ENCODE measurements at regions not wholly inside any gene's neighbourhood (a gene's known extent, or its start where the extent isn't known, plus 50 kb on each side); places are given as distances from the start of the nearest gene placed in this dataset.

GRCh38 chr16:79809376-79809775 is 208.8 kb upstream of the MAF start:
- DNase-seq = no peak

GRCh38 chr16:79808731-79809130 is 208.2 kb upstream of the MAF start:
- DNase-seq = no peak

GRCh38 chr16:79806757-79807156 is 206.2 kb upstream of the MAF start:
- no peak for DNase-seq

DNA sequence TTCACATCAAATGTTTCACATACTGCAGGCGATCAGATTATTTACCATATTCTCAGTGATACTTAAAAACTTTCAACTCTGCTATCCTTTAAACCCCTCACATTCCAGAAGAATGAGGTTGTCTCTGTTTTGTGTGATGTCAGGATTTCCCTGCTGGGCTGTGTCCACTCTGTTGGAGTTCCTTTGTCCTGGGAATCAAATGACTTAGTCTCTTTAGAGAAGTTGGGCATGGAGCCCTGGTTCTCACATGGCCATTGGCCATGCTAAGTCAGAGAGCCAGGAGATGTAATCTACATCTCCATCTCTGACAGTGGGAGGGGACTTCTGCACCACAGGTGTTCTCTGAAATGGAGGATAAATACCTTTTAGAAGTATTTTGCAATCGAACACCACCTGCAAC is 205.1 kb upstream of the MAF start:
- DNase-seq = no peak

GRCh38 chr16:79801646-79802045 is 201.1 kb upstream of the MAF start:
- DNase-seq = no peak

DNA sequence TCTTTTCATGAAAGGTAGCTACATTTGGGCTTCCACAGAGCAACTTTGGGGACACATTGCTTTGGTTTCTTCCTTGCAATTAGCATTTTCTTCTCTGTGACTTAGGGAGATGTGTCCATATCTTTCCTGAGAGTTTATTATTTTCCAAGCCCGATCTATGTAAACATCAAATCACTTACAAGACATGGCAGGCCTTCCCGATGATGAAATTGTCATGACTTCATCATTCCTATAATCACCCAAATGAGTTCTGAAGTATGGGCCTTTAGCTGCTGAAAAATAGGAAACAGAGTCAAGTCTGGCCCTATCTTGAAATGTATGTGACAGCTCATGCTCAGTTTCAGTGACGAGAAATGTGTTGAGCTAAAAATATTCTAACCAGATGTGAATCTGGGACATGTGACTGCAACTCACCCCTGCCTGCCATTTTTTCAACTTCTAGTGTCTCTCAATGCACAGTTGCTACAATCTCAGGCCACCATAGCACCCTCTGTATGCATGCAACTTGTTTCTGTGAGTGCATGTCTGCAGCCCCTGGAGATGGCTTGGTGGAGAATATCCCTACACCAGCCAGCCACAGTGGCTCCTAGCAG is 199.6 kb upstream of the MAF start:
- DNase-seq = no peak

GRCh38 chr16:79798416-79799053 is 198.0 kb upstream of the MAF start:
- no peak for DNase-seq

DNA sequence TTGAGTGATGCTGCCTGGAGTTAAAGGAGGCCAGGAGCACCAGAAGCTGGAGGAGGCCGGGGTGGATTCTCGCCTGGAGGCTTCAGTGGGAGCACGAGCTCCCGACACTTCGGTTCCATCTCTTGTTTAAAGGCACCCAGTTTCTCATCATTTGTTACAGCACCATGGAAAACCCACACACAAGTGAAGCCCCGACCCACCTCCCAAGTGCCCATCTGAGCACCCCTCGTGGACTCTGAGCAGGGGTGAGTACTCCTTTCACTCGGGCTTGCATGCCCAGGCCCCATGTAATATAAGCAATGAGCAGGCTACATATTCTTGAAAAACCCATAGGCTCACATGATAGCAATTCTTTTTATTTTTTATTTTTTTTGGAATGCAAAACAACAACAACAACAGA is 196.9 kb upstream of the MAF start:
- DNase-seq = no peak

DNA sequence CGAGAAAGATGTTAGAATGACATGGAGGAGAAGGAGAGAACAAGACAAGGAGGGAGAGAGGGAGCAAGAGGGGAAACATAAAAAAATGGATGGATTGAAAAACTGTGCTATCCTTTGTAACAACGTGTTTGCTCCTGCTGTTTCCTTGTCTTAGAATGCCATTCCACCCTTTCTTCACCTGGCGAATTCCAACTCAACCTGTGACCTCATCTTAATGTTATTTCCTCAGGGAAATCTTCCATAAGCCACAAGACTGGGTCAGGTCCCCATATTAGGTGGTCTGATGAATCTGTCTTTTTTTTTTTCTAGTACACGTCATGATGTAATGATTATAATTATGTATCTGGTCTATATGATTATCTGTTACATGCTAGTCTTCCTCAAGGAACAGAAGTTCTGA is 195.0 kb upstream of the MAF start:
- no peak for DNase-seq

GRCh38 chr16:79794941-79795340 is 194.4 kb upstream of the MAF start:
- DNase-seq = no peak

- no peak for DNase-seq
Observed at GRCh38 chr16:79792664-79793351, 192.3 kb upstream of the MAF start.

GRCh38 chr16:79792076-79792475 is 191.5 kb upstream of the MAF start:
- DNase-seq = no peak

DNA sequence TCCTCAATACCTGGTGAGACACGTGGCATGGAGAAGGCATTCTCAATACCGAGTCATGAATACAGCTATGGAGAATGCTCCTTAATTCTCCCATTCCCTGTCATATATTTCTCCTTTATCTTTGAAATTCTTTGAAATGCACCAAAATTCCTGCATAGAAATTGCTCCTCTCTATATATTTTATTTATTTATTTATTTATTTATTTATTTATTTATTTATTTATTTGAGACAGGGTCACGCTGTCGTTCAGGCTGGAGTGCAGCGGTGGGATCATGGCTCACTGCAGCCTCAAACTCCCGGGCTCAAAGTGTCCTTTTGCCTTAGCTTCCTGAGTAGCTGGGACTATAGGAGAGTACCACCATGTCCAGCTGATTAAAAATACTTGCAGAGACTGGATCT is 190.3 kb upstream of the MAF start:
- DNase-seq = no peak

DNA sequence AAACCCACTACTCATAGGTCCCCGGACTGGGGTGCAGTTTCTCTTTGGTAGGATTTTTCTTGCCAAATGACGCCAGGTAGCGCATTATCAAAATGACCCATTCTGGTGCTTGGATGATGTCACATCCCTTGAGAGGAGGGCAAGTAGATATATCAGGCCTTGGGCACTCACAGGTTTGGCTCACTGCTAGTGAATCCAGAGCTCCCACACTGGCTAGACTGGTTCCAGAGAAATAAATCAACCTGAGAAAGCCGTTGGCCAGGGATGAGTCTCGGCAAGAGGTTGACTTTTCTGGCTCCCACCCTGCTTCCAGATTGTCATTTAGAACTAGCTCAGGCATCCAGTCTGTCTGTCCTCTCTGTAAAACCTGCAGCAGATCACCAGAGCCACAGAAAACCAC is 188.4 kb upstream of the MAF start:
- no peak for DNase-seq

GRCh38 chr16:79786389-79786788 is 185.9 kb upstream of the MAF start:
- DNase-seq = no peak

DNA sequence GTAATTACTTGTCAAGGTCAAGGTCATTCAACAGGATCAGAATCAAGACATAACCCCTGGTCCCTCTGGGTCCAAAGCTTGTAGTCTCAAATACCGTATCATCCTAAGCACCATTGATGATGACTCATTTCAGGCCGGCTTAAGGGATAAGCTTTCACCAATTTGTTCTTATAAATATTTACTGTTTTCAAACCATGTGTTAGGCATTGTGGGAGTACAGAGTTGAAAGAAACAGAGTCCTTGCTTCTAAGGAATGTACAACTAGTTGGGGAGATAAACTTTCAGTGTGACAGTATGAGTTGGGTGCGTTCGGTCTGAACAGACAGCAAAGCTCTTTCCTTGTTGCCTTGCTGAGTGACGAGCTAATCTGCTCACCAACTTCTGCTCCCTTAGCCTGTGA is 183.5 kb upstream of the MAF start:
- DNase-seq = no peak

DNA sequence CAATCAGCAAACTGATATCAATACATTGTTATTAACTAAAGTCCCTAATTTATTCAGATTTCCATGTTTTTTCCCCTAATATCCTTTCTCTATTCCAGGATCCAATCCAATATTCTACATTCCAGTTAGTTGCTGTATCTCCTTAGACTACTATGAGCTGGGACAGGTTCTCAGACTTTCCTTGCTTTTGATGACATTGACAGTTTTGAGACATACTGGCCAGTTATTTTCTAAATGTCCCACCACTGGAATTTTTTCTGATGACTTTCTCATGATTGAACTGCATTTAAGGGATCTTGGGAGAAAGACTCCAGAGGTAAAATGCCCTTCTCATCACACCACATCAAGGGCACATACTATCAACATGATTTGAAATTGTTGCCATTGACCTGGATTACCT is 177.1 kb upstream of the MAF start:
- no peak for DNase-seq

GRCh38 chr16:79776243-79776847 is 175.8 kb upstream of the MAF start:
- no peak for DNase-seq

DNA sequence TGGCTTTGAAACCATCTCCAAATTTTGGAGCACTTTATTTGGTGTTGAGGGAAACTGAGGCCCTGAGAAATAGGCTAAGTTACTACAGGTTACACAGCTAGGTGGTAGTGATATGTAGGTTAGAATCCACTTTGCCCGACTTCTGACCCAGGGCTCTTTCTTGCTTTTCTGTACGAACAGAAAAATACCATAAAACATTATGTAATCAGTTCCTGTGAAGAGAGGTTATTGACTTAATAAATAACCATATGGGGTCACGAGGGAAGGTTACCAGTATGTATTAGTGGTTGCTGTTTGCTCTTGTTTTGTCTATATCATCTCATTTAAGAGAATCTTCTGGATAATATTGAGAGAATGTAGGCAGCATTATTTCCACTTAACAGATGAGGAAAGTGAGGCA is 172.2 kb upstream of the MAF start:
- DNase-seq = no peak

GRCh38 chr16:79772048-79772447 is 171.5 kb upstream of the MAF start:
- no peak for DNase-seq

- peak; percentile 91 for DNase-seq
Observed at GRCh38 chr16:79770244-79771064, 169.9 kb upstream of the MAF start.

DNA sequence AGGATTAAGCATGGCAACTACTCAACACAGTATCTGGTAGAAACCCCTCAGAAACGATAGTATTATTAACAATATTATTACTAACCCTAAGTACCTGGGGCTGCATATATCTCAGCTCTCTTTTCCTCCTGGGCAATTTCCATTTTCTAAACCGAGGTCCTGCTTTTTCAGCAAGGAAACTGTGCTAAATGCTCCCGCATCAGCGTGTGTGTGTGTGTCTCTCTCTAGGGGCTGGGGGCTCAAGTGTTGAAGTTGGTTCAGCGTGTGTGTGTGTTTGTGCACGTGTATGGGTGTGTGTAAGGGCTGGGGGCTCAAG is 169.3 kb upstream of the MAF start:
- DNase-seq = no peak

- DNase-seq = peak; percentile 51
Observed at GRCh38 chr16:79769270-79769927, 168.9 kb upstream of the MAF start.

Data from inflammatory macrophage treated with lipopolysaccharide for 4 hours (primary cell).